Hepatocyte (in vitro differentiated cells): ENCODE measurements at regions not wholly inside any gene's neighbourhood (a gene's known extent, or its start where the extent isn't known, plus 50 kb on each side); places are given as distances from the start of the nearest gene placed in this dataset.

ENCODE experiments used
- DNase-seq: peaks from one replicate; pipeline ENCODE4 v3.0.0-alpha.2; 2016; ENCODE audit warnings: low spot score
- H2AFZ ChIP-seq: fragments of 200-600 bp; sonication (generic); 2 replicates; pipeline ENCODE4 v1.6.0; 2016; ENCODE audit warnings: antibody characterized with exemption, mild to moderate bottlenecking
- H3K27ac ChIP-seq: fragments of 200-600 bp; sonication (generic); 2 replicates; pipeline ENCODE4 v1.5.1; 2016; ENCODE audit warnings: mild to moderate bottlenecking
- H3K27me3 ChIP-seq: fragments of 200-600 bp; sonication (generic); 2 replicates; pipeline ENCODE4 v1.6.1; 2016
- H3K36me3 ChIP-seq: fragments of 200-600 bp; sonication (generic); replicated peaks from 2 replicates; pipeline ENCODE4 v1.5.1; 2016; ENCODE audit warnings: low read depth; ENCODE audit not compliant: insufficient read depth
- H3K4me1 ChIP-seq: fragments of 200-600 bp; sonication (generic); 2 replicates; pipeline ENCODE4 v1.5.1; 2016; ENCODE audit warnings: mild to moderate bottlenecking, moderate library complexity; ENCODE audit not compliant: insufficient read depth
- H3K4me2 ChIP-seq: fragments of 200-600 bp; sonication (generic); 2 replicates; pipeline ENCODE4 v1.6.0; 2016
- H3K4me3 ChIP-seq: fragments of 200-600 bp; sonication (generic); 2 replicates; pipeline ENCODE4 v1.5.1; 2016; ENCODE audit warnings: mild to moderate bottlenecking
- H3K79me2 ChIP-seq: fragments of 200-600 bp; sonication (generic); 2 replicates; pipeline ENCODE4 v1.6.0; 2017; ENCODE audit warnings: mild to moderate bottlenecking
- H3K9me2 ChIP-seq: fragments of 200-600 bp; sonication (generic); replicated peaks from 2 replicates; pipeline ENCODE4 v1.6.0; 2017; ENCODE audit warnings: mild to moderate bottlenecking; ENCODE audit not compliant: insufficient read depth
- H3K9me3 ChIP-seq: fragments of 200-600 bp; sonication (generic); 2 replicates; pipeline ENCODE4 v1.5.1; 2016; ENCODE audit warnings: low read depth, mild to moderate bottlenecking
- H4K20me1 ChIP-seq: fragments of 200-600 bp; sonication (generic); 2 replicates; pipeline ENCODE4 v1.6.0; 2016; ENCODE audit warnings: mild to moderate bottlenecking; ENCODE audit not compliant: insufficient read depth, poor library complexity, severe bottlenecking
- EZH2 ChIP-seq: fragments of 200-600 bp; sonication (generic); IDR thresholded peaks from 2 replicates; pipeline ENCODE4 v1.6.1; 2016; ENCODE audit warnings: antibody characterized with exemption, mild to moderate bottlenecking, borderline replicate concordance
- EZH2phosphoT487 ChIP-seq: fragments of 200-600 bp; sonication (generic); IDR thresholded peaks from one replicate; pipeline ENCODE4 v1.6.1; 2018; ENCODE audit warnings: antibody characterized with exemption, mild to moderate bottlenecking, low read depth, moderate library complexity; ENCODE audit not compliant: unreplicated experiment, severe bottlenecking
- WGBS: methylation state at CpG from one replicate; pipeline ENCODE4 v1.1.6; 2016; ENCODE audit warnings: low lambda C conversion rate; ENCODE audit errors: missing lambda C conversion rate; 5-methylcytosine and 5-hydroxymethylcytosine counted together
- TF ChIP-seq, protein P1 (sequence below): fragments of 200-600 bp; sonication (generic); IDR thresholded peaks from 2 replicates; pipeline ENCODE4 v1.5.1; 2016; ENCODE audit warnings: antibody characterized with exemption, mild to moderate bottlenecking; ENCODE audit not compliant: poor library complexity

- H3K27me3 ChIP-seq: no peaks in the 10 kb centered on the region
- WGBS: 94% methylated on average over 16 of the region's 16 CpGs
- H3K4me1 ChIP-seq: no peaks in the 10 kb centered on the region
- no peak overlapping the region for H3K4me2 ChIP-seq
- no peaks in the 10 kb centered on the region for H3K36me3 ChIP-seq
- H3K27ac ChIP-seq: no peak overlapping the region
- no peaks in the 10 kb centered on the region for H3K79me2 ChIP-seq
- no peaks in the 10 kb centered on the region for H3K9me2 ChIP-seq
- TF ChIP-seq, protein P1, sequence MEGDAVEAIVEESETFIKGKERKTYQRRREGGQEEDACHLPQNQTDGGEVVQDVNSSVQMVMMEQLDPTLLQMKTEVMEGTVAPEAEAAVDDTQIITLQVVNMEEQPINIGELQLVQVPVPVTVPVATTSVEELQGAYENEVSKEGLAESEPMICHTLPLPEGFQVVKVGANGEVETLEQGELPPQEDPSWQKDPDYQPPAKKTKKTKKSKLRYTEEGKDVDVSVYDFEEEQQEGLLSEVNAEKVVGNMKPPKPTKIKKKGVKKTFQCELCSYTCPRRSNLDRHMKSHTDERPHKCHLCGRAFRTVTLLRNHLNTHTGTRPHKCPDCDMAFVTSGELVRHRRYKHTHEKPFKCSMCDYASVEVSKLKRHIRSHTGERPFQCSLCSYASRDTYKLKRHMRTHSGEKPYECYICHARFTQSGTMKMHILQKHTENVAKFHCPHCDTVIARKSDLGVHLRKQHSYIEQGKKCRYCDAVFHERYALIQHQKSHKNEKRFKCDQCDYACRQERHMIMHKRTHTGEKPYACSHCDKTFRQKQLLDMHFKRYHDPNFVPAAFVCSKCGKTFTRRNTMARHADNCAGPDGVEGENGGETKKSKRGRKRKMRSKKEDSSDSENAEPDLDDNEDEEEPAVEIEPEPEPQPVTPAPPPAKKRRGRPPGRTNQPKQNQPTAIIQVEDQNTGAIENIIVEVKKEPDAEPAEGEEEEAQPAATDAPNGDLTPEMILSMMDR: no peak
- TF ChIP-seq EZH2 (no peak), EZH2phosphoT487 (no peak)
- H3K4me3 ChIP-seq: no peak overlapping the region
- no peak overlapping the region for H2AFZ ChIP-seq
- no peaks in the 10 kb centered on the region for H3K9me3 ChIP-seq
- H4K20me1 ChIP-seq: no peaks in the 10 kb centered on the region
- DNase-seq: no peak
Measured at GRCh38 chr2:11901351-11902069, 155.1 kb downstream of the LPIN1 start.

DNA sequence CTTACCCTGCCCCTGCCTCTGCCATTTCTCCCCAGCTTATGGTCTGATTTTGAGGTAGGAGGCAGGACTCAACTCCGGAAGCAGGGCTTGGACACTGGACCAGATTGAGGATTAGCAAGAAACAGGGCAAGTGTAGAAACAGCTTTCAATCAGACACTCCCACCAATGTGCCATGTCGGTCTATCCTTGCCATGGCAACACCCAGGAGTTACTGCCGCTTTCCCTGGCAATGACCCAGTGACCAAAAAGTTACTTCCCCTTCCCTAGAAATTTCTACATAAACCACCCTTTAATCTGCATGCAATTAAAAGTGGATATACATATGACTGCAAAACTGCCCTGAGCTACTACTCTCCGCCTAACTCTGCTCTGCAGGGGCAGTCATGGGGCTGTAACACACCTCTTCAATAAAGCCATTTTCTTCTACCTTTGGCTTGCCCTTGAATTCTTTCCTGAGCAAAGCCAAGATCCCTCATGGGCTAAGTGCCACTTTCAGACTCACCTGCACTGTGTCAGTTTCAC, 156.7 kb downstream of the LPIN1 start:
- Histone ChIP-seq H3K4me1 (no peaks in the 10 kb centered on the region), H2AFZ (no peak overlapping the region), H3K9me2 (no peaks in the 10 kb centered on the region), H3K4me3 (no peak overlapping the region), H3K4me2 (no peak overlapping the region), H3K9me3 (no peaks in the 10 kb centered on the region), H3K27ac (no peak overlapping the region), H3K36me3 (no peaks in the 10 kb centered on the region), H3K79me2 (no peaks in the 10 kb centered on the region), H4K20me1 (no peaks in the 10 kb centered on the region), H3K27me3 (no peaks in the 10 kb centered on the region)
- TF ChIP-seq, protein P1: no peak
- TF ChIP-seq EZH2phosphoT487: no peak
- no peak for TF ChIP-seq EZH2
- DNase-seq: no peak
- WGBS: 78% methylated on average over 4 of the region's 4 CpGs

- Histone ChIP-seq H4K20me1 (no peaks in the 10 kb centered on the region), H3K9me3 (no peaks in the 10 kb centered on the region), H3K27ac (no peak overlapping the region), H2AFZ (no peak overlapping the region), H3K27me3 (no peaks in the 10 kb centered on the region), H3K4me3 (no peak overlapping the region), H3K9me2 (no peaks in the 10 kb centered on the region), H3K4me2 (no peak overlapping the region), H3K79me2 (no peaks in the 10 kb centered on the region), H3K4me1 (no peaks in the 10 kb centered on the region), H3K36me3 (no peaks in the 10 kb centered on the region)
- WGBS: 86% methylated on average over 5 of the region's 5 CpGs
- TF ChIP-seq EZH2 (no peak), EZH2phosphoT487 (no peak)
- no peak for DNase-seq
Measured at GRCh38 chr2:11904029-11904428, 157.6 kb downstream of the LPIN1 start.

DNA sequence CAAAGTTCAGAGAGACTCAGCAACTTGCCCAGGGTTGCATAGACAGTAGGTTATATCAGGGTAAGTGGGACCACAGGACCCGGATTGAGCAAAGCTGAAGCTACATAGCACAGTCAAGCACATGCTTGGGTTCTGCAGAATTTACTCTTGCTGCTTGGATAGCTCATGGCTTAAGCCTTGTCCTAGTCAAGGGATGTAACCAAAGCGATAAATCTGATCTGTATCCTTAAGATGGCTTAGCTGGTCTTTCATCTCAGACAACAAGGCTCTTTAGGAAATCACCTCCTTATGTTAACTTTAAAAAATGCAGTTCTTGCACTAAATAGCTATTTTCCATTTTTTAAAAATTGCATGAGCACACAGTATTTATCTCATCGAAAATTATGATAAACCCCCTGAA, 158.5 kb downstream of the LPIN1 start:
- WGBS: 65% methylated on average over 3 of the region's 3 CpGs
- H3K4me1 ChIP-seq: no peaks in the 10 kb centered on the region
- H3K79me2 ChIP-seq: no peaks in the 10 kb centered on the region
- no peaks in the 10 kb centered on the region for H3K9me3 ChIP-seq
- no peaks in the 10 kb centered on the region for H3K27me3 ChIP-seq
- H4K20me1 ChIP-seq: no peaks in the 10 kb centered on the region
- DNase-seq: no peak
- H2AFZ ChIP-seq: no peak overlapping the region
- no peaks in the 10 kb centered on the region for H3K36me3 ChIP-seq
- no peak overlapping the region for H3K4me3 ChIP-seq
- H3K27ac ChIP-seq: no peak overlapping the region
- TF ChIP-seq EZH2phosphoT487 (no peak), EZH2 (no peak)
- TF ChIP-seq, protein P1: no peak
- H3K4me2 ChIP-seq: no peak overlapping the region
- no peaks in the 10 kb centered on the region for H3K9me2 ChIP-seq
